ENCODE measurements at regions not wholly inside any gene's neighbourhood (a gene's known extent, or its start where the extent isn't known, plus 50 kb on each side); places are given as distances from the start of the nearest gene placed in this dataset.

DNA sequence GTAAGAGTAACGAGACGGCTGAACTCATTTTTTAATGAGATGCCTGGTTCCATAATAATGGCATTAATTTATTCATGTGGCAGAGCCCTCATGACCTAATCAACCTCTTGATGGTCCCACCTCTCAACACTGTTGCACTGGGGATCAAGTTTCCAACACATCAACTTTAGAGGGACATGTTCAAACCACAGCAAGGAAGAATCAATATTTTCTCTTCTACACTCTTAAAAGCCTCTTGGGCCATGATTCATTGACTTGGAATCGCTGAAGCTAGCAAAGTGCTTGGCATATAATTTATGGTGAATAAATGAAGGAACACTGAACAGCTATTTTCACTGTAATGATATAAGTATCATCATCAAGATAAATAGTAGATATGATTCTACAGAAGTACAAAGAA is 333.0 kb downstream of the TNS1 start:
- ATAC-seq, result no peak
- no peaks in the 10 kb centered on the region for H3K27me3 ChIP-seq
- intact Hi-C loops (cut with DNase I), result no loop called here

DNA sequence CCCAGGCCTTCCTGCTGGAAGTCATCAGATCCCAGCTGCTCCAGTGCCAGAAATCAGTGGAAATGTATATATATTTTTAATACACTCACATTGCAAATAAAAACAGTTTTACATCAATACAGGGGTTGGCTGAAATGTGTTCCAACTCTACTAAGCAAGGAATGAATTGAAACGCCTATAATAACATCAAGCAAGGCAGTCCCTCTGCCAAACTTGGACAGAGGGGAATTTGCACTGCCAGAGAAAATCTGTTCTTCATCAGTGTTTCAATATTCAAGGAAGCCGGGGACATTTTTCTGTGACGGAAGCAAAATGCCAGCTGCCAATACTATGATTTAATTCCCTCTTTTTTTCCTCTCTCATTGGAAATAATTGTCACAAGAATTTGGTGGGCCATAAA is 335.3 kb downstream of the TNS1 start:
- Histone ChIP-seq H3K36me3 (replicated peaks in 1 of 2; ENCODE audit: insufficient read depth in 1 of 2, low read depth in 2 of 2) (no peaks in the 10 kb centered on the region), H3K4me1 (no peaks in the 10 kb centered on the region), H3K27me3 (no peaks in the 10 kb centered on the region), H3K4me3 (no peak overlapping the region), H3K27ac (no peak overlapping the region), H3K9me3 (no peaks in the 10 kb centered on the region)
- intact Hi-C loops (cut with DNase I), result no loop called here
- no peak for TF ChIP-seq POLR2A (IDR thresholded peaks at IDR 0.05)
- no peak for TF ChIP-seq CTCF (IDR thresholded peaks at IDR 0.05)
- ATAC-seq (no peak), DNase-seq (no peak)
- 70 to 78% methylated on average over 3 of the region's 3 CpGs for WGBS, 2 donors

More for the DNA sequence above, 333.0 kb downstream of the TNS1 start:
- Histone ChIP-seq H3K36me3 (replicated peaks in 1 of 2; ENCODE audit: insufficient read depth in 1 of 2, low read depth in 2 of 2) (no peaks in the 10 kb centered on the region), H3K4me3 (no peak overlapping the region), H3K27ac (no peak overlapping the region), H3K4me1 (no peaks in the 10 kb centered on the region), H3K9me3 (no peaks in the 10 kb centered on the region)
- no peak for DNase-seq
- WGBS, 2 donors, result 88 to 93% methylated on average over 3 of the region's 3 CpGs
- no peak for TF ChIP-seq POLR2A (IDR thresholded peaks at IDR 0.05)
- no peak for TF ChIP-seq CTCF (IDR thresholded peaks at IDR 0.05)

GRCh38 chr2:217667035-217667434 is 335.8 kb downstream of the TNS1 start:
- intact Hi-C loops (cut with DNase I), result no loop called here
- Histone ChIP-seq H3K27me3 (no peaks in the 10 kb centered on the region), H3K4me1 (no peaks in the 10 kb centered on the region), H3K4me3 (no peak overlapping the region), H3K9me3 (no peaks in the 10 kb centered on the region), H3K36me3 (replicated peaks in 1 of 2; ENCODE audit: insufficient read depth in 1 of 2, low read depth in 2 of 2) (no peaks in the 10 kb centered on the region), H3K27ac (no peak overlapping the region)
- DNase-seq (no peak), ATAC-seq (no peak)
- TF ChIP-seq CTCF (IDR thresholded peaks at IDR 0.05) (no peak), POLR2A (IDR thresholded peaks at IDR 0.05) (no peak)
- 81 to 83% methylated on average over 2 of the region's 2 CpGs for WGBS, 2 donors

GRCh38 chr2:217666338-217666737 is 336.5 kb downstream of the TNS1 start:
- Histone ChIP-seq H3K9me3 (no peaks in the 10 kb centered on the region), H3K27ac (no peak overlapping the region), H3K27me3 (no peaks in the 10 kb centered on the region), H3K36me3 (replicated peaks in 1 of 2; ENCODE audit: insufficient read depth in 1 of 2, low read depth in 2 of 2) (no peaks in the 10 kb centered on the region), H3K4me3 (no peak overlapping the region), H3K4me1 (no peaks in the 10 kb centered on the region)
- TF ChIP-seq CTCF (IDR thresholded peaks at IDR 0.05), result no peak
- TF ChIP-seq POLR2A (IDR thresholded peaks at IDR 0.05), result no peak
- intact Hi-C loops (cut with DNase I), result no loop called here
- DNase-seq (no peak), ATAC-seq (no peak)
- WGBS, 2 donors, result 50 to 75% methylated on average over 2 of the region's 2 CpGs

GRCh38 chr2:217664761-217665160 is 338.0 kb downstream of the TNS1 start:
- intact Hi-C loops (cut with DNase I), result no loop called here
- 82 to 89% methylated on average over 2 of the region's 2 CpGs for WGBS, 2 donors
- Histone ChIP-seq H3K27ac (no peak overlapping the region), H3K4me3 (no peak overlapping the region), H3K4me1 (no peaks in the 10 kb centered on the region), H3K9me3 (no peaks in the 10 kb centered on the region), H3K36me3 (replicated peaks in 1 of 2; ENCODE audit: insufficient read depth in 1 of 2, low read depth in 2 of 2) (no peaks in the 10 kb centered on the region), H3K27me3 (no peaks in the 10 kb centered on the region)
- no peak for TF ChIP-seq POLR2A (IDR thresholded peaks at IDR 0.05)
- no peak for TF ChIP-seq CTCF (IDR thresholded peaks at IDR 0.05)
- DNase-seq (no peak), ATAC-seq (no peak)

Data from body of pancreas (tissue), 4 donors.